ENCODE measurements at regions not wholly inside any gene's neighbourhood (a gene's known extent, or its start where the extent isn't known, plus 50 kb on each side); places are given as distances from the start of the nearest gene placed in this dataset.
"Not testable (repeated sequence)": the region's sequence is repeated elsewhere in the genome, so short reads cannot be mapped to it uniquely, and the experiment has no call there.

GRCh38 chr7:65800890-65801341 lies 72.0 kb upstream of the VKORC1L1 start:
- DNase-seq (ENCODE audit: low spot score): no peak

GRCh38 chr7:65804887-65805286 lies 68.0 kb upstream of the VKORC1L1 start:
- no peak for DNase-seq (ENCODE audit: low spot score)

GRCh38 chr7:65807067-65807466 lies 65.8 kb upstream of the VKORC1L1 start:
- DNase-seq (ENCODE audit: low spot score): not testable (repeated sequence)

GRCh38 chr7:65809259-65809981 lies 63.5 kb upstream of the VKORC1L1 start:
- peak; percentile 57 for DNase-seq (ENCODE audit: low spot score)

GRCh38 chr7:65809982-65810288 lies 62.9 kb upstream of the VKORC1L1 start:
- no peak for DNase-seq (ENCODE audit: low spot score)

GRCh38 chr7:65812281-65812680 lies 60.6 kb upstream of the VKORC1L1 start:
- no peak for DNase-seq (ENCODE audit: low spot score)

GRCh38 chr7:65814556-65815167 lies 58.2 kb upstream of the VKORC1L1 start:
- DNase-seq (ENCODE audit: low spot score): not testable (repeated sequence)

- no peak for DNase-seq (ENCODE audit: low spot score)
These were observed 52.5 kb upstream of the VKORC1L1 start for GRCh38 chr7:65820287-65820950.

Measured in kidney tubule cell (primary cell).